ENCODE measurements at regions not wholly inside any gene's neighbourhood (a gene's known extent, or its start where the extent isn't known, plus 50 kb on each side); places are given as distances from the start of the nearest gene placed in this dataset.

DNA sequence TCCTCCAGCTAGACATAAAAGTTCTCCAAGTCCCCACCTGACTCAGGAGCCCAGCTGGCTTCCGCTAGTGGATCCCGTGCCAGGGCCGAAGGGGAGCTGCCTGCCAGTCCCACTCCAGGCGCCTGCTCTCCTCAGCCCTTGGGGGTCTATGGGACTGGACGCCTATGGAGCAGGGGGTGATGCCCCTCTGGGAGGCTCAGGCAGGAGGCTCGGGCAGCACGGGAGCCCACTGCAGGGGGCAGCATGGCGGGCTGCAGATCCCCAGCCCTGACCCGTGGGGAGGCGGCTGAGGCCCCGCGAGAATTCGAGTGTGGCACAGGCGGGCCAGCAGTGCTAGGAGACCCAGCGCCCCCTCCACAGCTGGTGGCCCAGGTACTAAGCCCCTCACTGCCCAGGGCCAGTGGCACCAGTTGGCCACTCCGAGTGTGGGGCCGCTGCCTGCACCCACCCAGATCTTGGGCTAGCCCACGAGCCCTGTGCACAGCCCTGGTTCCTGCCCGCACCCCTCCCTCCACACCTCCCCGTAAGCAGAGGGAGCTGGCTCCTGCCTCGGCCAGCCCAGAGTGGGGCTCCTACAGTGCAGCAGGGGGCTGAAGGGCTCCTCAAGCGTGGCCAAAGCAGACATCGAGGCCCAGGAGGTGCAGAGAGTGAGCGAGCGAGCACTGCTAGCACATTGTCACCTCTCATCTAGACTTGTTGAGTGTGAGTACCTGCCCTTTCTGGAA, 221.3 kb upstream of the NSMCE3 start:
- DNase-seq = no peak

DNA sequence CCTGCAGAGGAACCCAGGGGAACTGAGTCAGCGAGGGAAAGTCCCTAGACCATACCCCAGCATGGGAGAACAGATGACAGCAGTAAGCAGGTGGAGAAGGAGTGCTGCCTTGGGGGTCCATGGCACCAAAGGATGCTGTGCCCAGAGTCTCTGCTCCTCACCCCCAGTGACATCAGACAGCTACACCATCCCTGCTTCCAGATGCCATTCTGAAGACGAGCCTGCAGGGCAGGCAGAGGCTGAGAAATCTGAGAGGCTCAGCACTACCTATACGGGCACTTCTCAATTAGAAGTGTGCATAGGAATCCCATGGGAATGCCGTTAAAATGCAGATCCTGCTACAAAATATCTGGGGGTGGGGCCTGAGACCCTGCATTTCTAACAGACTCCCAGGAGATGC, 211.3 kb upstream of the NSMCE3 start:
- DNase-seq = no peak

DNA sequence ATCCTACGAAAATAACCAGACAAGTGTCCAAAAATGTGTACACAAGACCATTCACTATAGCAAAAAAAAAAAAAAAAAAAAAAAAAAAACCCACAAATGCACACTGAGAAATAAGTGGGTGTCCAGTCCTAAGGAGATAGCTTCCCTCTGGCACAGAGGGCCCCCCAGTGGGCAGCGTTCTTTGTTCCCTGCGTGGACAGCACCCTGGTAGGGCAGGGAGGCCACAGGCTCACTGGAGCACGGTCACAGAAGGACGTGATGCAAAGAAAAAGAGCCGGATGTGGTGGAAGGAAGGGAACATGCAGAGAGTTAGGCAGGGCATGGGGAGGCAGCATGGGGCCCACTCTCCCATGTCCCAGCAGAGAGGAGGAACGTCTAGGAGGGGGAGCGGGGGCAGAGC, 210.7 kb upstream of the NSMCE3 start:
- DNase-seq = no peak

DNA sequence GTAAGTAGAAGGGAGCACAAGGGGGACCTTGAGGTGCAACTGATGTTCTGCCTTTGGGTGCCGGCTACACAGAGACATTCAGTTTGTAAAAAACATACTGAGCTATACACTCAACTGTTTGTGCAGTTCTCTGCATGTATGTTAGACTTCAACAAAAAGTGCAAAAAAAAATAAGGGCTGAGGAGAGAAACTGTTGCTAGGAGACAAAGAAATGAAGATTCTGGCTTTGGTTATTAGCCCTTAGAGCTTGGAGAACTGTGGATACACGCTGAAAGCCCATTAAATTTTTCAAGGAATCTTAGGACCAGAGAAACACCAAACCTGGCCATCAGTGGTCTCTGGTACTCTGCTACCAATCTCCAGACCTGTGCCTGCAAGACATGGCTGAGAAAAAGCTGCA, 207.6 kb upstream of the NSMCE3 start:
- DNase-seq = no peak

- no peak for DNase-seq
Observed at GRCh38 chr15:29476503-29477080, 207.0 kb upstream of the NSMCE3 start.

- DNase-seq = no peak
Observed at GRCh38 chr15:29475096-29475495, 205.5 kb upstream of the NSMCE3 start.

- no peak for DNase-seq
Observed at GRCh38 chr15:29473621-29474105, 204.0 kb upstream of the NSMCE3 start.

- DNase-seq = no peak
Observed at GRCh38 chr15:29472901-29473445, 203.4 kb upstream of the NSMCE3 start.

DNA sequence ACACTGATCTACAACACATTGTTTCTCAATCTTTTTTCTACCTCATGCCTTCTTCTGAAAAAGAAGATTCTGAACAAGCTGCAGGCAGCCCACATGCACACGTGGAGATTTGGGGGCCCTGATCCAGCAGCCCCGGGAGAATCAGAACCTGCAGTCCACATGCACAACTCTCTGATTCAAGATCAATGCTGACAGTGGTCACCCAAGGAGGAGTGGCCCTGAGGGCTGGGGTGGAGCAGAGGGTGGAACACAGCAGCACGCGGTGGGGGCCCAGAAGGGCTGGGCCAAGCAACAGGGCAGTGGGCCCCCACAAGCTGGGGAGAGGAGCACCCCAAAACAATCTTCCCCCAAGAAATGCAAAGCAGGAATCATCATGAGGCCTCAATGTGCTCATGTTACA, 202.1 kb upstream of the NSMCE3 start:
- no peak for DNase-seq

DNA sequence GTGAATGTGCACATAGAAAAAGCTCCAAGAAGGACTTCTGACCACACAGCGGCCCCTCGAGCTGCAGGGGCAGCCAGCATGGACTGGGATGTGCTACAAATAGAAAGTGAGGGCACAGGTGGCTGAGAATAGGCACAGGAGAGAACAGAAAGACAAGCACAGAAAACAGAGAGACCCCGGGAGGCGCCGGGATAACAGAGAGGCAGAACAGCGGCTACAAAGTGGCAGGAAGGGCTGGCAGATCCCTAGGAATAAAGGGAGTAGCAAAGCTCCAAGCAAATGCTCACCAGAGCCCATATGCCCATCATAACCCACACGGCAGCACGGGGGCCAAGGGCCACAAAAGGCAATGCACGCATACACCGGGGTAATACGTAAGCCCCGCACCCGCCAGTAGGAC, 201.7 kb upstream of the NSMCE3 start:
- no peak for DNase-seq

DNA sequence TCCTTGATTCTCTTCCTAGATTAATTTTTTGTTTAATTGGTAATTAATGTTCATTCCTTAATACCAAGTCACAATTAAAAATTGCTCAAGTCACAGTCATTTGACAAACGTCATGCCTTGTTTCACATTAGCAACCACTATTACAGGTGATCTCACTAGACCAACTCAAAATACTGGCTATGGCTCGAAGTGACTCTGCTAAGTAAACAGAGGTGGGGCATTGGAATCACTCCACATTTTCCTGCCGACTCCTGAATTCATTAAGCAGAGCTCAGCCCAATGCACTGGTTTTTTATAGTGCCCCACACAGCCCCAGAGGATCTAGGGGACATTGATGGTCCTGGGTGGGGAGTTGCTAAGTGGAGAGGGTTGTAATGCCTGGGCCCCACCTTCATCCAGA, 201.2 kb upstream of the NSMCE3 start:
- no peak for DNase-seq

DNA sequence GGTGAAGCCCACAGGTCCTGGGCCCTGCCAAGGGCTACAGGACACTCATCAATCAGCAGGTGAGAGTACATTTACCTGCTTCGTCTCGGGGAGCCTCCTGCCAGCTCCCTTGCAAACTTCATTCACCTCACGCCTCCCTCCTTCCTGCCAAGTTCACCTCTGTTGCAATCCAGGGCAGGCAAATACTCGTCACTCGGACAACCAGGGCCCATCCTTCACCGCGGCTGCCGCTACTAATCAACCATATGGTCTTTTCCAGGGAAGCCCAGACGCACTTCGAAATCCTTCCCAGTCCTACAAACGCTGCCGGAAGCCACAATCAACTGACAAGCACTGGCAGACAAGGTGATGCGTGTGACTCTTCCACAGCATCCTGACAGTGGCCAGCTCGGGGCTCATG, 200.7 kb upstream of the NSMCE3 start:
- DNase-seq = no peak

GRCh38 chr15:29468899-29469298, 199.3 kb upstream of the NSMCE3 start:
- DNase-seq = no peak

DNA sequence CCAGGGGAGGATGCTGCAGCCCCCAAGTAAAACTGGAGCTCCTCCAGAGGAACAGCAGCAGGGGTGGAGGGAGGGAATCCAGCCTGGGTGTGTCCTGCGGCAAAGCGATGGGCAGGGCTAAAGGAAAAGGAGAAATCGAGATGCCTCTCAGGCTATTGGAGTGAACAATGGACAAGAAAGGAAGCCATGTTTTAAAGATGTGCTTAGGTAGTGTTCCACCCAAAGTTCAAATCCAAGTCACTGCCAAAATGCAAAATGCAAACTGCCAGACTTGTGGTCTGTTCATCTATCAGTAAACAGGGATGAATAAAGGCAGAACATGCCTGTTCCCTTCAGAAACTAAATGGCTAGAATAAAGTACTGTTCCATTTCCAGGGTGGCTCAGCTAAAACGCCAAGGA, 197.5 kb upstream of the NSMCE3 start:
- no peak for DNase-seq

DNA sequence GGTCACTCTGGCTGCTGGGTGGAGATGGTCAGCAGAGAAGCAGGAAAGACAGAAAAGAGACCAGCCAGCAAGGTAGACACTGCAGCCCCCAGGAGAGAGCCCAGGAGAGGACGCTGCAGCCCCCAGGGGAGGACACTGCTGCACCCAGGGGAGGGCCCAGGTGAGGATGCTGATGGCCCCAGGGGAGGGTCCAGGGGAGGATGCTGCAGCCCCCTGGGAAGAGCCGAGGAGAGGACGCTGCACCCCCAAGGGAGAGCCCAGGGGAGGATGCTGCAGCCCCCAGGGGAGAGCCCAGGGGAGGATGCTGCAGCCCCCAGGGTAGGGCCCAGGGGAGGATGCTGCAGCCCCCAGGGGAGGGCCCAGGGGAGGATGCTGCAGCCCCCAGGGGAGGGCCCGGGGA, 196.7 kb upstream of the NSMCE3 start:
- no peak for DNase-seq

- DNase-seq = no peak
Observed at GRCh38 chr15:29465816-29466215, 196.2 kb upstream of the NSMCE3 start.

DNA sequence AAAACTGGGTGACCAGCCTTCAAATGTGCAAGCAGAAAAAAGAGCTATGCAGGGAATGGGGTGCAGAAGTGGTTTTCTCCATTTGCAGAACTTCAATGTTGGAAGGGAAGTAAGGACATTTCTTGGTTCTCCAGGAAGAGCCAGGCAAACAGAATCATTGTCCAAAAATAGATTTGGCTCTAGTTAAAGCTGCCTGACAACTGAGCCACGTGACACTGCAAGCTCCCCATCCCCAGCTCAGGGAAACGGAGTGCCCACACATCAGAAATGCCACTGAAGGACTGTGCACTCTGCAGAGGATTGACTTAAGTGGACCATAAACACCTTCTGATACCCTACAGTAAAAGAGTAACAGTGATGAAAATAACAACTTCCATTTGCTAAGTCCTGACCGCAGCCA, 195.6 kb upstream of the NSMCE3 start:
- no peak for DNase-seq

GRCh38 chr15:29461877-29462276, 192.3 kb upstream of the NSMCE3 start:
- no peak for DNase-seq

DNA sequence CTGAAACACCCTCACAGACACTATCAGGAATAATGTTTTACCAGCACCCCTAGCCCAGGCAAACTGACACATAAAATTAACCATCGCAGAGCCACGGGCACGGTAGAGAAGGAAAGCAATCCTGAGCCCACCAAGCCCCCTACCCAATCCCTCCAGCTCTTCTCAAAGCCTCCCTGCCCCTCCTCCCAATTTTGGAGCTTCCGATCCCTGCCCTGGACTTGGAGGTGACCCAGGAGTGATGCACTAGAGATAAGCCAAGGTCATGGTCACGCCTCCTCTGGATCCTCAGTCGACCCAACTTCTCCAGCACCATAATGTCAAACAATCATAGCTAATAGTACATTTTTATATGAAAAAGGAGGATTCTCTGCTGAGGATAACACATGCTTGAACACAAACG, 188.7 kb upstream of the NSMCE3 start:
- no peak for DNase-seq

- no peak for DNase-seq
Observed at GRCh38 chr15:29457729-29458128, 188.1 kb upstream of the NSMCE3 start.

- DNase-seq = no peak
Observed at GRCh38 chr15:29456964-29457363, 187.3 kb upstream of the NSMCE3 start.

DNA sequence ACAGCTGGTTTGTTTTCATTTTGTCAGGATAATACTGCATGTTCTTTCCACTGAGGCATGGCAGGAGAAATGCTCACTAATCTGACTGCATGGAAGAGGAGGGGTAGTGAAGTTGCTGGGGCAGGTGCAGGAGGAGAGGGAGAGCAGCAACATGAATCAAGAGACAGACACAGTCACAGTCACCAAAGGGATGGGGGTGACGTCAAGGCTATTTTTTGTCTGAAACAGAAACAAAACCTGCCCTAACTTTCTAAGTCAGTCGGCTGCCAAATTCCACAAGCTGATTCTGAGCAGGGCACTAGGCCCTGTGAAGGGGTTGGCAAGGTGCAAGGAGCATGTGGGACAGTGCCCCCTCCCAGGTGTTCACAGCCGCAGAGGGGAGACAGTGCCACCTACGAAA, 186.6 kb upstream of the NSMCE3 start:
- no peak for DNase-seq

DNA sequence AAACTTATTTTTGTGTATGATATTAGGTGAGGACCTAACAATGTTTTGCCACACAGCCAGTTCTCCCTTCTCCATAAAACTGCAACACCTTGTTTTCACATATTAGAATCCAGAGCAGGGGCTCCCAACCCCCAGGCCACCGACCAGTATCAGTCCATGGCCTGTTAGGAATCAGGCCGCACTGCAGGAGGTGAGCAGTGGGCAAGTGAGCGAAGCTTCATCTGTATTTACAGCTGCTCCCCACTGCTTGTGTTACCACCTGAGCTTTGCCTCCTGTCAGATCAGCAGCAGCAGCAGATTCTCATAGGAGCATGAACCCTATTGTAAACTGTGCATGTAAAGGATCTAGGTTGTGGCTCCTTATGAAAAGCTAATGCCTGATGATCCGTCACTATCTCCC, 185.9 kb upstream of the NSMCE3 start:
- DNase-seq = no peak

- DNase-seq = no peak
Observed at GRCh38 chr15:29455055-29455454, 185.4 kb upstream of the NSMCE3 start.

Measured in right kidney (tissue), 1 donor.